Muscle of arm (tissue), 1 donor: ENCODE measurements at regions not wholly inside any gene's neighbourhood (a gene's known extent, or its start where the extent isn't known, plus 50 kb on each side); places are given as distances from the start of the nearest gene placed in this dataset.
A peak's percentile ranks its signal among the peaks of the same experiment; 100 is the strongest.

Source experiments
- DNase-seq: peaks from one replicate; pipeline ENCODE4 v3.0.0-alpha.2; 2013

- DNase-seq, result no peak
Observed at GRCh38 chr13:59119475-59119874, 1044.3 kb downstream of the DIAPH3 start.

- DNase-seq, result no peak
Observed at GRCh38 chr13:59120297-59120843, 1043.4 kb downstream of the DIAPH3 start.

GRCh38 chr13:59121507-59121906 lies 1042.2 kb downstream of the DIAPH3 start:
- no peak for DNase-seq

- DNase-seq, result no peak
Observed at GRCh38 chr13:59126474-59126873, 1037.3 kb downstream of the DIAPH3 start.

GRCh38 chr13:59133903-59134302 lies 1029.8 kb downstream of the DIAPH3 start:
- no peak for DNase-seq

- no peak for DNase-seq
Observed at GRCh38 chr13:59144700-59145099, 1019.0 kb downstream of the DIAPH3 start.

- DNase-seq, result no peak
Observed at GRCh38 chr13:59145381-59145780, 1018.3 kb downstream of the DIAPH3 start.

GRCh38 chr13:59157181-59157580 lies 1006.5 kb downstream of the DIAPH3 start:
- DNase-seq, result no peak

GRCh38 chr13:59166174-59166573 lies 997.6 kb downstream of the DIAPH3 start:
- no peak for DNase-seq

- DNase-seq, result no peak
Observed at GRCh38 chr13:59172076-59172475, 991.7 kb downstream of the DIAPH3 start.

GRCh38 chr13:59176775-59177174 lies 987.0 kb downstream of the DIAPH3 start:
- DNase-seq, result no peak

- DNase-seq, result no peak
Observed at GRCh38 chr13:59178344-59178743, 985.4 kb downstream of the DIAPH3 start.

- no peak for DNase-seq
Observed at GRCh38 chr13:59182241-59182640, 981.5 kb downstream of the DIAPH3 start.

- no peak for DNase-seq
Observed at GRCh38 chr13:59197397-59197796, 966.3 kb downstream of the DIAPH3 start.

- DNase-seq, result no peak
Observed at GRCh38 chr13:59201841-59202240, 961.9 kb downstream of the DIAPH3 start.

- no peak for DNase-seq
Observed at GRCh38 chr13:59203855-59204254, 959.9 kb downstream of the DIAPH3 start.

GRCh38 chr13:59205501-59205900 lies 958.2 kb downstream of the DIAPH3 start:
- DNase-seq, result no peak

- DNase-seq, result no peak
Observed at GRCh38 chr13:59208405-59209195, 955.1 kb downstream of the DIAPH3 start.

- peak; percentile 11 for DNase-seq
Observed at GRCh38 chr13:59210543-59210942, 953.2 kb downstream of the DIAPH3 start.

- no peak for DNase-seq
Observed at GRCh38 chr13:59211606-59212005, 952.1 kb downstream of the DIAPH3 start.

GRCh38 chr13:59229401-59229800 lies 934.3 kb downstream of the DIAPH3 start:
- DNase-seq, result no peak

GRCh38 chr13:59229861-59230260 lies 933.9 kb downstream of the DIAPH3 start:
- no peak for DNase-seq

- no peak for DNase-seq
Observed at GRCh38 chr13:59230484-59231264, 933.1 kb downstream of the DIAPH3 start.
